MCF 10A (cell line): ENCODE measurements at regions not wholly inside any gene's neighbourhood (a gene's known extent, or its start where the extent isn't known, plus 50 kb on each side); places are given as distances from the start of the nearest gene placed in this dataset.
"Not testable (repeated sequence)": the region's sequence is repeated elsewhere in the genome, so short reads cannot be mapped to it uniquely, and the experiment has no call there.

Experiments
- BruUV-seq: library from RNA; stranded (reverse); fragments of 400-500 nt; replicated peaks from 2 replicates; lab custom pipeline; 2021; lab: Mats Ljungman, UMichigan
- CTCF ChIA-PET: fragments of 300-600 bp; sonication (Branson Sonifier 250); formaldehyde crosslinking; extraction: SDS; loops from one replicate; lab custom pipeline; 2021; ENCODE audit warnings: antibody characterized with exemption, inconsistent platforms; lab: Yijun Ruan, JAX
- POLR2A ChIA-PET: fragments of 300-600, 350-650 bp; sonication (Branson Sonifier 250); formaldehyde crosslinking; extraction: SDS; loops from one replicate; lab custom pipeline; 2020; ENCODE audit warnings: antibody characterized with exemption, inconsistent platforms; lab: Yijun Ruan, JAX
- DNase-seq: peaks from one replicate; pipeline ENCODE4 v3.0.0-alpha.2; 2018; ENCODE audit not compliant: unreplicated experiment
- H3K27ac Mint-ChIP-seq: one replicate; pipeline ENCODE4 v1.8.0; 2022; ENCODE audit warnings: mild to moderate bottlenecking, low read depth, mixed read lengths; ENCODE audit not compliant: unreplicated experiment
- H3K27me3 Mint-ChIP-seq: one replicate; pipeline ENCODE4 v1.8.0; 2022; ENCODE audit warnings: mixed read lengths; ENCODE audit not compliant: insufficient read depth, unreplicated experiment
- H3K36me3 Mint-ChIP-seq: one replicate; pipeline ENCODE4 v1.8.0; 2022; ENCODE audit warnings: mild to moderate bottlenecking, moderate library complexity, mixed read lengths; ENCODE audit not compliant: insufficient read depth, unreplicated experiment
- H3K4me1 Mint-ChIP-seq: one replicate; pipeline ENCODE4 v1.8.0; 2022; ENCODE audit warnings: mixed read lengths; ENCODE audit not compliant: insufficient read depth, unreplicated experiment
- H3K4me3 Mint-ChIP-seq: one replicate; pipeline ENCODE4 v1.8.0; 2022; ENCODE audit warnings: mild to moderate bottlenecking, moderate library complexity, mixed read lengths; ENCODE audit not compliant: unreplicated experiment
- H3K9me3 Mint-ChIP-seq: one replicate; pipeline ENCODE4 v1.8.0; 2022; ENCODE audit warnings: mixed read lengths; ENCODE audit not compliant: unreplicated experiment
- CTCF ChIP-seq: fragments of 200-600 bp; IDR thresholded peaks from one replicate; pipeline ENCODE4 v1.8.0; 2022; ENCODE audit warnings: antibody characterized with exemption, mild to moderate bottlenecking; ENCODE audit not compliant: unreplicated experiment
- intact Hi-C: fragments of 100-400 bp; cut with micrococcal nuclease; formaldehyde crosslinking; loops from 2 replicates; pipeline ENCODE4 v1.14.1; 2022

DNA sequence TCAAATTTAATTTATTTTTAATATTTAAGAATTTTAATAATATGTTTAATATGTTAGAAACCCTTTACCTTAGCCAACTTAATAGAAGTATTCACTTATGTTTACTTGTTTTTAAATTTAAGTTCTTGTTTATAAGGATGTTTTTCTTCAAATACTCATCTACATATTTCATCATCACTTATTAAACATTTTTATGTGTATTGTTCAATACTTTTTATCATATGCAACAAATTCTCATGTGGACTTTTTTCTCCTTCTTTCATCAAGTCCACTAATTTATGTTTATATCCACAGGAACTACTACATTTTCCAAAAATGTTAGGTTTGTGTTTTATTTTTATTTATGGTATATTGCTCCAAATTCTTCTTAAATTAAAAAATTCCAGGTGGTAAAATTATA, 2113.1 kb upstream of the RAG2 start:
- no peaks in the 10 kb centered on the region for H3K27me3 Mint-ChIP-seq
- no peaks in the 10 kb centered on the region for H3K9me3 Mint-ChIP-seq
- ChIA-PET CTCF (no interaction called here), POLR2A (no interaction called here)
- intact Hi-C loops = no loop called here
- BruUV-seq = no TSS peak
- H3K36me3 Mint-ChIP-seq = no peaks in the 10 kb centered on the region
- H3K4me3 Mint-ChIP-seq = no peak overlapping the region
- no peaks in the 10 kb centered on the region for H3K4me1 Mint-ChIP-seq
- DNase-seq = no peak
- no peak for TF ChIP-seq CTCF
- H3K27ac Mint-ChIP-seq = no peak overlapping the region

DNA sequence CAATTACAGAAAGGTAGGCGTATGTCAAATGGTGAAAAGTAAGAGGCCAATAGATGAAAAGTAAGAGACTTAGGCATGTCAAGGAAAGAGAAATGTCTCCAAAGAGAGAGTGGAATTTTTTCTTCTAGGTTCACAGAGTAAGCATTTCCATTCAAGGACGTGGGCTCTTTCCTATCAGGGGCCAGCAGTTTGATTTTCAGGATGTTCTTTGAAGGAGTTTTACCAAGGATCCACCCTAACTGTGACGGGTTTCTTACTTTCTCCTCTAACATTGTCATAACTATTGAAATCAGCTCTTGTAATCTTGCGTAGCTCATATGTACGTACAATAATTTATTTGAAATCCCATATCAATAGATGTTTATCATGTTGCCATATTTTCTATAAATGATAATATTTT, 2112.2 kb upstream of the RAG2 start:
- BruUV-seq = no TSS peak
- no peak overlapping the region for H3K27ac Mint-ChIP-seq
- intact Hi-C loops = no loop called here
- H3K4me1 Mint-ChIP-seq = no peaks in the 10 kb centered on the region
- no peaks in the 10 kb centered on the region for H3K36me3 Mint-ChIP-seq
- no peaks in the 10 kb centered on the region for H3K27me3 Mint-ChIP-seq
- H3K9me3 Mint-ChIP-seq = no peaks in the 10 kb centered on the region
- no peak overlapping the region for H3K4me3 Mint-ChIP-seq
- ChIA-PET CTCF (no interaction called here), POLR2A (no interaction called here)
- no peak for DNase-seq
- TF ChIP-seq CTCF = no peak

- intact Hi-C loops = no loop called here
- POLR2A ChIA-PET = no interaction called here
- Mint-ChIP-seq H3K36me3 (no peaks in the 10 kb centered on the region), H3K4me1 (no peaks in the 10 kb centered on the region), H3K9me3 (no peaks in the 10 kb centered on the region), H3K4me3 (no peak overlapping the region), H3K27ac (no peak overlapping the region), H3K27me3 (no peaks in the 10 kb centered on the region)
- BruUV-seq = no TSS peak
- TF ChIP-seq CTCF = no peak
- DNase-seq = no peak
- CTCF ChIA-PET = no interaction called here
These were observed 2102.1 kb upstream of the RAG2 start for GRCh38 chr11:38700111-38700510.

- no TSS peak for BruUV-seq
- TF ChIP-seq CTCF = no peak
- H3K27me3 Mint-ChIP-seq = no peaks in the 10 kb centered on the region
- no peaks in the 10 kb centered on the region for H3K9me3 Mint-ChIP-seq
- CTCF ChIA-PET = no interaction called here
- intact Hi-C loops = no loop called here
- H3K36me3 Mint-ChIP-seq = no peaks in the 10 kb centered on the region
- no peak overlapping the region for H3K4me3 Mint-ChIP-seq
- no peak overlapping the region for H3K27ac Mint-ChIP-seq
- H3K4me1 Mint-ChIP-seq = no peaks in the 10 kb centered on the region
- POLR2A ChIA-PET = no interaction called here
- no peak for DNase-seq
These were observed 2095.3 kb upstream of the RAG2 start for GRCh38 chr11:38693306-38693705.

DNA sequence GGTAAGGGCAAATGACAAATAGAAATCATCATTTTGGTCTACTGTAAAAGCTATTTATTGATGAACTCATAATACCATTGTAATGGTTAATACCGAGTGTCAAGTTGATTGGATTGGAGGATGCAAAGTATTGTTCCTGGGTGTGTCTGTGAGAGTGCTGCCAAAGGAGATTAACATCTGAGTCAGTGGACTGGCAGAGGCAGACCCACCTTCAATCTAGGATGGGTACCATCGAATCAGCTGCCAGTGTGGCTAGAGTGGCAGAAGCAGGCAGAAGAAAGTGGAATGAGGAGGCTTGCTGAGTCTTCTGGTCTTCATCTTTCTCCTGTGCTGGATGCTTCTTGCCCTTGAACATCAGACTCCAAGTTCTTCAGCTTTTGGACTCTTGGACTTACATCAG, 2092.2 kb upstream of the RAG2 start:
- H3K27me3 Mint-ChIP-seq, H3K36me3 Mint-ChIP-seq, intact Hi-C loops, H3K4me1 Mint-ChIP-seq, DNase-seq, H3K9me3 Mint-ChIP-seq, H3K4me3 Mint-ChIP-seq, H3K27ac Mint-ChIP-seq, BruUV-seq, POLR2A ChIA-PET, CTCF ChIA-PET: not testable (repeated sequence)
